Activated CD8-positive, alpha-beta memory T cell treated with anti-CD3 and anti-CD28 coated beads for 1 hour (primary cell): ENCODE measurements at regions not wholly inside any gene's neighbourhood (a gene's known extent, or its start where the extent isn't known, plus 50 kb on each side); places are given as distances from the start of the nearest gene placed in this dataset.

Source experiments
- DNase-seq, 2 donors: peaks; one replicate each; pipeline ENCODE4 v3.0.0-alpha.2; 2020; ENCODE audit warnings: low read depth in 1 of 2; ENCODE audit errors: extremely low read depth in 1 of 2

DNA sequence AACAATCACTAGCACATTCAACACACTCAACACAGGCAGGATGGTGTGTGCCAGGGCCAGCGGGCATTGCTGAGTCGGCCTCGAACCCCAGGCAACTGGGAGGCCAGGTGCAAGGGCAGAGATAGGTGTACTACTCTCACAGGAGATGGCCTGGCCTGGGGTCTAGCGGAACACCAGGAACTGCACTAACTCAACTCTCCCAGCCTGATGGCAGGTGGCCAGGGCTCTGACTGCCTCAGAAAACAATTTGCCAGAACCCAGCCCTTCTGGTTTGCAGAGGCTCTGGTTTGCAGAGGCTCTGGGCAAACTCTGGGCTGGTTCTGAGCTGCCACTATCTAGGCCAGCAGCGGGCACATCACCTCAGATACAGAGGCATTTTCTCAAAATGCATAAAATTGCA is 229.2 kb upstream of the CHRNA7 start:
- no peak for DNase-seq

DNA sequence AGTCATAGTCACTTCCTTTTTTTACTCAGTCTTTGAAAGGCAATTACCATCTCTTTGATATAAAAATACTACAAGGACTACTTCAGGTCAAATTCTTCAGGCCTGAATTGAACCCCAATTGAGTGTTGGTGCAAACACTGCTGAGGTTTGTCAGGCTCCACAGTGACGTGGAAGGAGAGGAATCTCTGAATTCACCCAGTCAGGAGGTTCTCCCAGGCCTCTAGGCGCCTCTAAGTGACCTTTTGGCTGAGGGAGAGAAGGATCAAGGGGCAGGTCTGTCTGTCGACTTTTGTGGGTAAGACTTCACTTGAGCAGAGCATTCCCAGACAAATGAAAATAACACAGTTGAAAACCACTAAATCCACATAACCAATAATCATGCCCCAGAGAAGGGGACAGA is 227.6 kb upstream of the CHRNA7 start:
- DNase-seq = no peak

DNA sequence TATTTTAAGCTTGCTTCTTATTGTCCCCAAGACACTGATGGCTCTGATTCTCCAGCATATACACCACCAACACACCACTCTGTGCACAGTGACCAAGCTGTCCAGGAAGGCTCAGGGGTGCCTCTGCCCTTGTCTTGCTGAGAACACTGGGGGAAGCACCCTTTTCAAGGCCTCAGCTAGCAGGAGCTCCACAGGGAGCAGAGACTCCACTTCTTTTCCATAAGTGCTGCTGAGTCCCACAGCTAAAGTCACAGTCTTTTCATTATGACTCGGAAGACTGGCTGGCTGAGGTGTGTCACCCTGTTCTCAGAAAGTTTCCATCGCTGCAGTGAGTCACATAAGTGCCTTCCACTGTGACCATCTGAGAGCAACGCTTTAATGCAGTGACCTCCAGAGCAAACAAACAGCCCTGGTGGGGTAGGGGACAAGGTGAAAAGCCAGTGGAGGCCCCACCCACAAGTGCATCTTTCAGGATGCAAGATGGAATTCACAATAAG is 226.9 kb upstream of the CHRNA7 start:
- DNase-seq = no peak

DNA sequence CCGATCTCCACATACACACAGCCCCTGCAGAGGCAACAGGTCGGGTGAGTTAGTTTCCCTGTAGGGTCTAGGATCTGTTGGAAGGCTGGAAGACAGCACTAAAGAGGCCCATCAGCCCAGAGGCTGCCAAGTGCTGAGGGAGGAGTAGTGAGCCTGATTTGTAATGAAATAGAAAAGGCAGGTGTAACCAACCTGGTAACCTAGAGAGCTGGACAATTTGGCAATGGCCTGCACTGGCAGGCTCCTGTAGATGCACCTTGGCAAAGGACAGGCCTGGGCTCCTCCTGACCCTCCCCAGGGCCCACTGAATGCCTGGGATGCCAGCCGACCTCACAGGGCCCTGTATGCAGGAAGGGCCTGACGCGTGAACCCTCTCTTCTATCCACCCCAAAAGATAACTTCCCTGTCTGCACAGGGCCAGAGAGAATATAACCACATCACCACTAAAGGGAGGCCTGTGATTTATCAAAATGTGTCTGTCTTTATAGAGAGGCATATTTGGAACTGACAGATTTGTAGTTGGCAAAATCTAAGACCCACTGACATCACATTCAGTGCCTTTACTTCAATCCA is 225.1 kb upstream of the CHRNA7 start:
- DNase-seq = no peak

DNA sequence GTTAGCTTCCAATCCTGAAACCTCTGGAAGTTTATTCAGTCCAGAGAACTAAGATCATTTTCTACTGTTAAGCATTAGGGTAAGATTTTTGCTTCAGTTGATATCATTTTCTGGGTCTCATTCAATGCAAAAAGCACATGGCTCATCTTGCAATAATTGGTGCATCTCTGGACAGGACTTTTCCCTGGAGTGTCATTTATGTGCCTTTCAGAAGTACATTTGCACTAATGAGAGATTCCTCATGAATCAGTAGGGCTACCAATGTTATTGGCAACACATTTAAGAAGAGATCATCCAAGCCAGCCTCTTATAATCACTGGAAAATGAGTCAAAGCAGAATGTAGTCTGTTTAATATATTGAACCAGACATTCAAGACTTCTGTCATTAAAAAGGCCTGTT is 224.2 kb upstream of the CHRNA7 start:
- no peak for DNase-seq

DNA sequence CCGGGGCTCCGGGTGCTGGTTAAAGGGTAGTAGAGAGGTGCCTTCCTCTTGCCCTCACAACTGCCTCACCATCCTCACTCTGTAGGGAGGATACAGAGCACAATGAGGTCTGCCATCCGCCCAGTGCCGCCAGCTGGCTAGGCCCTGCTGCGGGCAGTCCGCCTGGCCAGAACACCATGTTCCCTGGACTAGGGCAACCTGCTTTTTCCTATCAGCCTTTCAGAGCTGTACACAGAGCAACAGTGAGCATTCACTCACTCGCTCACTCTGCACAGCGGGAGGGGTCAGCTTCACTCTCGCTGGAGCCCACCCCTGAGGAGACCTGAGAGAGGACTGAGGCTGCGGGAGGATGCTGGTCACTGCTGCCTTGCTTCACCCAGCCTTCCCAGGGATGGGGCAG is 218.7 kb upstream of the CHRNA7 start:
- no peak for DNase-seq

DNA sequence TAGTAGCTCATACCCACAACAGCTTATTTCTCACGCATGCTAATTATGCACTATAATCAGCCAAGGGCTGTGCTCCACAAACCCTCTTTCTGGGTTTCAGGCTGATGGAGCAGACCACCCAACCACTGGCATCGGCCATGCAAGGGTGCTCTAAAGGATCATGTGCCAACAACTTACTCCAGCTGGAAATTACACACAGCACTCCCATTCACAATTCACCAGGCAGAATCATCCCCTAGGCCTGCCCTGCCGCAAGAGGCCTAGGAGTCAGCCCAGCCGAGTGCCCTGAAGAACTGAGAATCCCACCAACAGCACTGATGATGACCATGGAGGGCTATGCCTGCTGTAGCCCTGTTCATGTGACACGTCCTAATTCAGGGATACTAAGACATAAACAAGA is 216.2 kb upstream of the CHRNA7 start:
- DNase-seq = no peak

DNA sequence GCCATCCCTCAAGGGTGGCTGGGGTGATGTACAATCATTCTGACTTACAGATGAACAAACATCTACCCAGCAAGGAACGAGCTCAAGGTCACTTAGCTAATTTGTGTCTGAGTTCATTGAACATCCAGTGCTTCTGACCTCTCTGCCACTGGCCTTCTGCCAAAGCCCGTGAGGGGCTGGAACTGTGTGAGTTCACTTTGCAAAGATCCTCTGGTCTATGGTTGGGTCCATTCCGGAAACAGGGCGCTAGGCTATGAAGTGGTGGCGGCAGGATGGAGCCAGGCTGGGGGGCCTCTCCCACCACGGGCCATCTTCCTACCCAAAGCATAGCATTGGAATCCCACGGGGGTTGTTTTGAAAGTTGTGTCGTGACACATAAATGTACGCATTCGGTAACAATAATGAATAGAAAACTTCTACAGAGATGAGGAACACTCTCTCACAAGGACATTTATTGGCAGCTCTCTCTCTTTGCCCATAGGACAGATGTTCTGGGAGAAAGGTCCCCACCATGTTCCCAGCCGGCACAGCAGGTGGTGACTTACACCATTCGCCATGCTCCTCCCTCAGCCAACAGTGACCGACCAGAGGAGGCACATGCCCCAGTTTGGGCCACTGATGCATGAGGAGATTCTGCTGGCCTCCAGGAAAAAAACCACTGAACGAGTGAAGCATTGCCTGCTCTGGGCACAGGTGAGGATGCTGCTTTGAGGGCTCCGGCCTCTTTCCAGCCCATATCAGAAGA is 214.7 kb upstream of the CHRNA7 start:
- DNase-seq = no peak

DNA sequence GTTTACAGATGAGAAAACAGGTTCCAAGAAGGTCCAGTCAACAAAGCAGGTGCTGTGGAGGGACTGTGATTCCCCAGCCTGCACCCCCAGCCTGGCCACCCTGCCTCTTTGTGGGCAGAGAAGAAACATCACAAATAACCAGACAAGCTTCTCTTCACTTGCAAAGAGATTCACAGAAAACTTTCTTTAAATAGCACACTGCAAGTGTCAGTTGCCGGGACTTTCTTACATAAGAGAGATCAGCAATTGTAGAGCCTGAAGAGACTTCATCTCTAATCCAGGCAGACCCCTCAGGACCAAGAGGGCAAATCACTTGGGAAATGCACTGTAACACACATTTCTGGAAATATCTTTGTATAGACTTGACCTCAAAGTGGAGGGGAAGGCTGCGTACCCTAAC is 207.9 kb upstream of the CHRNA7 start:
- DNase-seq = no peak

DNA sequence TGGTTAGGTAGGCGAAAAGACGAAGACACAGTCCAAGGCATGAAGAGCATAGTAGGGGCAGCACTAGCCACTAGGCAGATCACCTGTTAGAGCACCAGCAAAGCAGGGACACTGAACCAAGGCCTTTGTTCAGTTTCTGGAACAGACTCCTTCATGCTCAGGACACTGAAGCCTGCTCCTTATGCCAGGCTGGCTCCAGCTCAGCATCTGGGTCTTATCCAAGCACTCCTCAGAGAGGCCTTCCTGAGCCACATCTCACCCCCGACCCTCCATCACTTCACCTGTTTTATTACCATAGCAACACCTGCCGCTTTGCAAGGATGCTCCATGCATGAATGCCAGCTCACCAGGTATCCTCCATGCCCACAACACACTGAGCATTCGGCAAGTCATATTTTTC is 206.3 kb upstream of the CHRNA7 start:
- DNase-seq = no peak

DNA sequence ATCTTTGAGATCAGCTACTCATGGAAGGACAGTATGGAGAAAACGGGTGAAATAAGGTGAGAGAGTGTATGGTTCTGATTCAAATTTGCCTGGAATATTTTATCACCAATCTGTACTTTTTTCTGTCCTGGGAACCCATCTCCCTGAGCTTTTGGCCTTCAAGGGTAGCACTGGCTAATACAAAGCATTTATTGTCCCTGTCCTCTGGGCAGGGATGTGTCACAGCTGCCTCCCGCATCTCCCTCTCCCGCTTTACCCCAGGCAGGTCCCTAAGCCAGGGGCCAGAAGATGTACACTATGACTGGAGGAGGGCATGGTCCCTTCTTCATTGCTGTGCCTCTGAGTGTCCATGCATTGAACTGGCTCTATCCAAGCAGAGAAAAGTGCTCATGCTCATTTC is 201.7 kb upstream of the CHRNA7 start:
- DNase-seq = no peak

DNA sequence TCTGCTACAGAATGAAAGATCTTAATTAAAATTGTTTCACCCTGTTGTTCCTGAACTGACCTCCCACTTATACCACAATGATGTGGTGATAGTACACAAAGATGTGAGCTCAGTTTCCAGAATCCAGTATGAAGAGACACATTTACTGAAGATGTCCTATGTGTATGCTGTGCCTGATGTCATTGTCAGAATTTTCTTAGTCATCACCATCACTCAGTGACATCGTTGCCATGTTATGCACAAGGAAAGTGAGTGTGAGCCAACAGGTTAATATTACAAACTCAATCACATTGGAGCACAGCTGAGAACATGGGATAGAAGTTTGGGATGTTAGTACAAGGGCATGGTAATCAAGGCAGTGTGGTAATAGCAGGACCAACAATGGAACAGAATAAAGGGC is 199.7 kb upstream of the CHRNA7 start:
- no peak for DNase-seq

DNA sequence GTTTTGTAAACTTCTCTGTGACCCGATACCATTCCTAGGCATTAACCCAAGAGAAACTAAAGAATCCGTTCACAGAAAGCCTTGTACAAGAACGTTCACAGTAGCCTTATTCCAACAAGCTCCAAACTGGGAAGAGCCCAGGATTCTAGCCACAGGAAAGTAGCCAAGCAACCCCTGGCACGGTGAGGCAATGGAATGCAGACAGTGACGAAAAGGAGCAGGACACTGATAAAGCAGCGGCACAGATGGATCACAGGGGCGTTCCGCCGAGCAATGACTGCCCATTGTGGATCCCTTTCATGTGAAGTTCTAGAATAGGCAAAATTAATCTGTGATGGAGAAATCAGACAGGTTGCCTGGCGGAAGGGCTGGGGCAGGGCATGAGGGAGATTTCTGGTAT is 198.7 kb upstream of the CHRNA7 start:
- no peak for DNase-seq

DNA sequence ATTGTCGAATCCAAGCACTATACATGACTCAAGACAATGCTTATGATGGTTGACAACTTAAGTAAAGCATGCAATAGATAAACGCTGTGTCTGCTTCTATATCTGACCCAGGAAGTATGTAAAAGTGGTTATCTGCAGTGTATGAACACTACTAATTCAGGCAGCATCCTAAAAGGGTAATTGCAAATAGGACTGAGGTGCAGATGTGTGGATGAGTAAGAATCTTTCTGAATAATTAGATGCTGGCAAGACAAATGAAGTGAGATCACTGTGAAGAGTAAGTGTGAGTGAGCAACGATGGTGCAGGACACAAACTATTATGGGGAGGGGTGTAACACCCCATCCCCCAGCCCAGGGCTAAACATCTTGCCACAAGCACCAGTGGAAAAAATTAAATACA is 195.7 kb upstream of the CHRNA7 start:
- DNase-seq = no peak

DNA sequence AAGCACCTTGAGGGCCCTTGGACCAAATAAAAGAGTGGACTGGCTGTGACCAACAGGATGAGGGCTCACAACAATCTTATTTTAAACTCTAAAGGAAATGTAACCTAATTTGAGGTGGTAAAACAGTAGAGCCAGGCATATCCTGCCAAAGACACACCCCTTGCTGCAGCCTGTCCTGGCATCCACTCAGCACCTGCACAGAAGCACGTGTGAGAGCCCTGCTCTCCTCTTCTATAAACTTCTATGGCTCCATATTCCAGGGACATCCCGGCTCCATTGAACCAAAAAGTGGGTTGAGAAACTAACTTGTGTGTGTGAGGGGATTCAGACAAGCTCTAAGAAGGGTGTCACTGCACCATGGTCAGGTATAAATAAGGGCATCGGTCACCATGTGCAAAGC is 190.9 kb upstream of the CHRNA7 start:
- no peak for DNase-seq

DNA sequence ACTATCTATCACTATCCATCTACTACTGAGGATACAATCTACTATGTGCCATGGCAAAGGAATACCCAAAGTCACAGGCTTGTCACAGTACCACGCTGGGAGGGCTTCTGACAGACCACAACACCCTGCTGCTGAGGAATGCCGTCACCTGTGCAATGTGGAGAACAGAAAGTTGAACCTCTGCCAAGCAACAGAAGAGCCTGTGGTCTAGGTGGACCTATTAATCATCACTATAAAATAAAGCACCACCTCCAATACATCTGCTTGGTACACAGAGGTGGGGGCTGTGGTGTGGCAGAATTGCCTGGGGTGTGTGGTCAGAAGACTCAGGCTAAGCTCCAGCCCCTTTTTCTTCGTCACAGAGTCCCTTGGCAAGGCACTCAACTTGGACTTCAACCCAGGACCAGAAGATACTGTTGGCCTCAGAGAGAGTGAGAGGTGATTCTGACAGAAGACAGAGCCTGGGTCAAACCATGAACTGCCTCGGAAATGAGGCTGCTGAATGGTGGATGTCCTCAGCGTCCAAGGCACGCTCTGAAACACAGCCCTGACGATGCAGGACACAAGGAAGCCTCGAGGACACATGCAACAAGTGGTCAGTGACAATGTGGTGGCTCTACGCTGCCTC is 189.4 kb upstream of the CHRNA7 start:
- DNase-seq = no peak

DNA sequence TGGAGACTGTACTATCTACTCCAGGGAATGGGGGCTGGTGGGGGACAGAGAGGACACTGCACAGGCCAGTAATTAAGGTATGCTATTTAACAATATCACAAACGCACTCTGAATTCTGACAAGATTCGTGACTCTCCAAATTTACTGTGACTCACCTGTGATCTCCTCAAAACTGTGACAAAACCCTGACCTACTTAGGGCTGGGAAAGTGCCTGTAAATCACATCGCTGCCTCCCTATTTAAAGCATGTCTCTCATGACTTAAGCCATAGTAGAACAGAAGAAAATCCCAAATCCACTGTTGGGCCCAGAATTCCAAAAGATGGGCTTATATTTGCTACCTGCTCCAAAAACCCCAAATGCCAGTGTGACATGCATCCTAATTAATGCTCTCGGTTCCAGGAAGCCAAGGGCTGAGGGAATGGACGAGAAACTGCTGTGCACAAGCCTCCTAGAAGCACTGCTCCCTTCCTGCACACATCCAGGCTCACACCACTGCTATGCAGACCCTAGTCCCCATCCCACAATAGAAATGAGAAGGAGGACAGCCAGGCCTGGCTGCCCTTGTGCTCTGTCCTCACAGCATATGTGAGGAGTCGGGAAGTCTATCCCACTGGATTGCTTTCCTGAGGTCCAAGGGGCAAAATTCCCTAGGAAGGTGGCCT is 187.7 kb upstream of the CHRNA7 start:
- DNase-seq = no peak

DNA sequence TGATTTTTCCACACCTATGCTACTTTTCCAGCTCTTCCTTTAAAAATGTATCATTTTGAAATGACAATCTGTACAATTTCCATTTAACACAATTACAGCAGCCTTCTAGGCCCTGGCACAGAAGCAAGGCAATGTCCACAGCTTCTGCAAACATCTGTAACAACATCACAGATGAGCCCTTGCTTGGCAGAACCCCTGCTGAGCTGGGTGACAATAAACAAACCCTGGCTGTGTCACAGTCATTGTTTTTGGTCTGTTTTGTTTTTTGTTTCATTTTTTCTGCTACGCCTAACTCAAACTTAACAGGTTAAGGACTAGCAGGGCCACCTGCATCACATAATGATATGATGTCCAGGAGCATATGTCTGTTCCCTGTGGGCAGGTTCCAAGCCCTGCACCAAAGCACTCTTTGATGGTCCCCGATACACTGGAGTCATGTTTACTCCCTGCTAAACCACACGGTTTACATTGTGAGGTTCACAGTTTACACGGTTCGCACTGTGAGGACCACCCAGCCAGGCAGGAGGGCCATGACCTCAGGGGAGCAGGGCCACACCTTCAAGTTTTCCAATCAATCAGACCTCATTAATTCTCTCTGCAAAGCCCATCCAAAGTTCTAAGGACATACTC is 186.8 kb upstream of the CHRNA7 start:
- DNase-seq = no peak

DNA sequence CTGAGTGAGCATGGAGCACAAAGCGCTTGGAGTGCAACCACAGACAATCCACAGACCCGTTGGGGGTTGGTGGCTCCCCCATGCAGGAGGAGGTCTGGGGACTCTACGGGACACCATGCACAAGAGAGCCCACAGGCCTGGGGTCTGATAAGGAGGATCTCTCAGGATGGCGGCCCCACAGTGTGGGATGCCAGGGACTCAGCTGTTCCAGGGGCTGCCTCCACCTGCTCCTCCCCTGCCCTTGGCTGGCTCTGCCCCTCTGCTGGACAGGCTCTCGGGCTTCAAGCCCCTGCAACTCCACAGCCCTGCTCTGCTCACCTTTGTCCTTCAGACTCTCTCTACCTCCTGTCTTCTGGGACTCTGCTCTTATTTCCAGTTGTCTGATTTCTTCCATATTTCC is 184.5 kb upstream of the CHRNA7 start:
- DNase-seq = no peak

DNA sequence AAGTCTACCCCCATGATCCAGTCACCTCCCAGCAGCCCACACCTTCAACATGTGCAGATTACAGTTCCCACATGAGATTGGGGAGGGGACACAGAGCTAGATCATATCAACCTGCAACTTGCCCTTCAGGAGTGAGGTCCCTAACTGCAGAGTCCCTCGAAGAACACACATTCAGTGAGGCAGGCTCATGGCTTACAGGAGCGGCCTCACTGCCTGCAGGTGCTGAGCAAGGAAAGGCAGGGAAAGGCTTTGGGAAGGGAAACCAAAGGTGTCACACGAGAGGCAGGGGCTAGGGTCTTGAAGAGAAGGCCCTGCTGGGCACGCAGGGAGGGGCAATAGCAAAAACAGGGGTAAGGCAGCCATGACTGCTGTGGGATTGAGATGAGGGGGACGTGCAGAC is 182.4 kb upstream of the CHRNA7 start:
- no peak for DNase-seq

DNA sequence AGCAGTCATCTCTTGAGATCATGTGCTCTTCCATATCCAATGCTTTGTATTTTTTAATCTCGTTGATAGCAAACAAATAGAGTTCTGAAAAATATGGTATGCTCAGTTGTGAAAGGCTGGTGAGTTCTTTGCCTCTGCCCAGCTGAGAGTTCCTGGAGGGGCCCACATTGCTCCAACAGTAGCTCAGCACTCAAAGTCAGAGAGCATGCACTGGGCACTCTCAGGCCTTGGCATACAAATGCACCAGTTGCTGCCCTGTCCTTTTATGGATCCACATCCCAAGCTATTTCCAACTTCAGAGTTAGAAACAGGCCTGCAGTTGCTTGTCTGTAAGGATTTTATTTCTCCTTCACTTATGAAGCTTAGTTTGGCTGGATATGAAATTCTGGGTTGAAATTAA is 181.7 kb upstream of the CHRNA7 start:
- DNase-seq = no peak
